Prostate gland (tissue), 2 donors: ENCODE measurements at regions not wholly inside any gene's neighbourhood (a gene's known extent, or its start where the extent isn't known, plus 50 kb on each side); places are given as distances from the start of the nearest gene placed in this dataset.

Source experiments
- DNase-seq: peaks from one replicate; pipeline ENCODE4 v3.0.0-alpha.2; 2019; ENCODE audit warnings: low spot score
- H3K27ac ChIP-seq, 2 donors: fragments of 200-600 bp; sonication (generic); 2 replicates each; pipeline ENCODE4 v1.5.1; 2017 to 2019
- H3K27me3 ChIP-seq: fragments of 200-600 bp; sonication (generic); replicated peaks from 2 replicates; pipeline ENCODE4 v1.5.1; 2019; ENCODE audit not compliant: insufficient read depth
- H3K36me3 ChIP-seq, 2 donors: fragments of 200-600 bp; sonication (generic); 1 replicate in 1 of 2; 2 replicates in 1 of 2; pipeline versions ENCODE4 v1.5.1 to v1.8.1; 2017 to 2019
- H3K4me1 ChIP-seq: fragments of 200-600 bp; sonication (generic); replicated peaks from 2 replicates; pipeline ENCODE4 v1.5.1; 2019
- H3K4me3 ChIP-seq, 2 donors: fragments of 200-600 bp; sonication (generic); 2 replicates each; pipeline ENCODE4 v1.5.1; 2017 to 2019
- H3K9me3 ChIP-seq: fragments of 200-600 bp; sonication (generic); 2 replicates; pipeline ENCODE4 v1.5.1; 2017
- POLR2A ChIP-seq: fragments of 450-650 bp; IDR thresholded peaks from one replicate; pipeline ENCODE4 v1.6.1; 2016; ENCODE audit warnings: antibody characterized with exemption, mild to moderate bottlenecking
- POLR2AphosphoS5 ChIP-seq: sonication (generic); formaldehyde crosslinking; IDR thresholded peaks from one replicate; pipeline ENCODE4 v1.6.1; 2017; ENCODE audit warnings: antibody characterized with exemption
- WGBS: methylation state at CpG from one replicate; pipeline ENCODE4 v1.1.5; 2018; 5-methylcytosine and 5-hydroxymethylcytosine counted together
- intact Hi-C: fragments of 100-400 bp; cut with DNase I; formaldehyde crosslinking; loops from one replicate; pipeline ENCODE4 v1.14.2; 2022
- TF ChIP-seq, protein P1 (sequence below), 4 experiments: fragments of 200-600 bp in 2 of 4; fragments of 450-650 bp in 2 of 4; sonication (generic) in 2 of 4; IDR thresholded peaks; 1 replicate in 3 of 4; 2 replicates in 1 of 4; pipeline ENCODE4 v1.5.1; 2016 to 2019; ENCODE audit warnings: antibody characterized with exemption in 4 of 4, mild to moderate bottlenecking in 2 of 4, moderate library complexity in 2 of 4

DNA sequence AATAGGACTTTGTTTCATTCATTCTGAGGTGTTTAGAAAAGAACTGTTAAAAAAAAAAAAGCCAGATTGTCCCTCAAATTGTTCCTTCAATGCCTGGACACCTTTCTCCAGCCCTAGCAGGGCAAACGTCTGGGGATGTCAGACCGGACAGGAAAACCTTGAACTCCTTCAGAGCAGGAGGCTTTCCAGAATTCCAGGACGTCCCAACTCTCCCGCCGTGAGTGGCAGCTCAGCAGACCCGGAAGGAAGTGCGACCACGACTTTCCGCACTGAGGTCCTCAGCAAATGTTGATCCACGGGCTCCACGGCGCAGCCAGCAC, 139.1 kb downstream of the DLL1 start:
- intact Hi-C loops = no loop called here
- Histone ChIP-seq H3K9me3 (no peaks in the 10 kb centered on the region), H3K4me3 (no peak overlapping the region), H3K27ac (peak overlapping the region; percentile 43 to 76), H3K36me3 (no peaks in the 10 kb centered on the region), H3K4me1 (peaks cover 8% of the 10 kb centered on the region), H3K27me3 (no peaks in the 10 kb centered on the region)
- no peak for DNase-seq
- 75% methylated on average over 12 of the region's 12 CpGs for WGBS
- TF ChIP-seq, protein P1, sequence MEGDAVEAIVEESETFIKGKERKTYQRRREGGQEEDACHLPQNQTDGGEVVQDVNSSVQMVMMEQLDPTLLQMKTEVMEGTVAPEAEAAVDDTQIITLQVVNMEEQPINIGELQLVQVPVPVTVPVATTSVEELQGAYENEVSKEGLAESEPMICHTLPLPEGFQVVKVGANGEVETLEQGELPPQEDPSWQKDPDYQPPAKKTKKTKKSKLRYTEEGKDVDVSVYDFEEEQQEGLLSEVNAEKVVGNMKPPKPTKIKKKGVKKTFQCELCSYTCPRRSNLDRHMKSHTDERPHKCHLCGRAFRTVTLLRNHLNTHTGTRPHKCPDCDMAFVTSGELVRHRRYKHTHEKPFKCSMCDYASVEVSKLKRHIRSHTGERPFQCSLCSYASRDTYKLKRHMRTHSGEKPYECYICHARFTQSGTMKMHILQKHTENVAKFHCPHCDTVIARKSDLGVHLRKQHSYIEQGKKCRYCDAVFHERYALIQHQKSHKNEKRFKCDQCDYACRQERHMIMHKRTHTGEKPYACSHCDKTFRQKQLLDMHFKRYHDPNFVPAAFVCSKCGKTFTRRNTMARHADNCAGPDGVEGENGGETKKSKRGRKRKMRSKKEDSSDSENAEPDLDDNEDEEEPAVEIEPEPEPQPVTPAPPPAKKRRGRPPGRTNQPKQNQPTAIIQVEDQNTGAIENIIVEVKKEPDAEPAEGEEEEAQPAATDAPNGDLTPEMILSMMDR (IDR thresholded peaks at IDR 0.05) = no peak
- TF ChIP-seq POLR2A (no peak), POLR2AphosphoS5 (no peak)

DNA sequence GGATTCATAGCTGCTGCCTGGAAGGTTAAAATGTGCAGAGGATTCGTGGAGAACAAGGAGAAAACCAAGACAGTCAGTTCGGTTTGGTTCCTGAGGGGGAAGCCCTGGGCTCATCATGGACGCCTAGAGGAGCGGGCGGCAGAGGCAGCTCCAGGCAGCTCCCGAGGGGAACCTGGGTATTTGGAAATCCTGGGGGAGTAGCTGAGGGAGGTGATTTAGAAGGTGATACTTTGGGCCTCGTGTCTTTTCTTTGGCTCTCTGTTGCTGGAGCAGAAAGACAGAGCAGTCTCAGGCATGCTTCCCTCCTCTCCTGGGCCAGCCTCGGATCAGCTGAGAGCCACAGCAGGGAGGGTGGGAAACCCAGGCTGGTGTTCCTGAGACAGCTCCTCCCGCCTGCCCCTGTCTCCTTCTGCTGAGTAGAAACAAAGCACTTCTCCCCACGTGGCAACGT, 139.5 kb downstream of the DLL1 start:
- Histone ChIP-seq H3K27ac (no peak overlapping the region), H3K36me3 (no peaks in the 10 kb centered on the region), H3K27me3 (no peaks in the 10 kb centered on the region), H3K4me3 (no peak overlapping the region), H3K9me3 (no peaks in the 10 kb centered on the region), H3K4me1 (peaks cover 8% of the 10 kb centered on the region)
- intact Hi-C loops = no loop called here
- DNase-seq = no peak
- WGBS = 54% methylated on average over 11 of the region's 11 CpGs
- no peak for TF ChIP-seq POLR2A
- TF ChIP-seq, protein P1 (IDR thresholded peaks at IDR 0.05) = no peak
- TF ChIP-seq POLR2AphosphoS5 = no peak

DNA sequence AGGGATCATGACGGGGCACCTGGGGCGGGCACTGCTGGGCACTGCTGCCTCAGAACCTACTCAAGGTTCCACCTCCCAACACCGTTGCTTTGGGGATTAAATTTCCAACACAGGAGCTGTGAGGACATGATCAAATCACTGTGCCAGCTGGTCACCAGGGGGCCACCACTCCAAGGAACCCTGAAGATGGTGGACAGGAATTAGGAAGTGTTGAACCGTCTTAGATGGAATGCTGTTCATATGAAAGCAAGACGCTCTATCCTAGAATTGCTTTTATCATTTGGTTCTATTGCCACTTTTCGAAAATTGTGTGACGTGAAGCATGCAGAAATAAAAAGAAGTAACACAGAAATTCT, 140.3 kb downstream of the DLL1 start:
- Histone ChIP-seq H3K4me1 (peaks cover 8% of the 10 kb centered on the region), H3K4me3 (no peak overlapping the region), H3K27me3 (no peaks in the 10 kb centered on the region), H3K9me3 (no peaks in the 10 kb centered on the region), H3K36me3 (no peaks in the 10 kb centered on the region), H3K27ac (no peak overlapping the region)
- intact Hi-C loops = no loop called here
- TF ChIP-seq, protein P1 (IDR thresholded peaks at IDR 0.05) = no peak
- TF ChIP-seq POLR2AphosphoS5 (no peak), POLR2A (no peak)
- WGBS = 74% methylated on average over 7 of the region's 7 CpGs
- DNase-seq = no peak

DNA sequence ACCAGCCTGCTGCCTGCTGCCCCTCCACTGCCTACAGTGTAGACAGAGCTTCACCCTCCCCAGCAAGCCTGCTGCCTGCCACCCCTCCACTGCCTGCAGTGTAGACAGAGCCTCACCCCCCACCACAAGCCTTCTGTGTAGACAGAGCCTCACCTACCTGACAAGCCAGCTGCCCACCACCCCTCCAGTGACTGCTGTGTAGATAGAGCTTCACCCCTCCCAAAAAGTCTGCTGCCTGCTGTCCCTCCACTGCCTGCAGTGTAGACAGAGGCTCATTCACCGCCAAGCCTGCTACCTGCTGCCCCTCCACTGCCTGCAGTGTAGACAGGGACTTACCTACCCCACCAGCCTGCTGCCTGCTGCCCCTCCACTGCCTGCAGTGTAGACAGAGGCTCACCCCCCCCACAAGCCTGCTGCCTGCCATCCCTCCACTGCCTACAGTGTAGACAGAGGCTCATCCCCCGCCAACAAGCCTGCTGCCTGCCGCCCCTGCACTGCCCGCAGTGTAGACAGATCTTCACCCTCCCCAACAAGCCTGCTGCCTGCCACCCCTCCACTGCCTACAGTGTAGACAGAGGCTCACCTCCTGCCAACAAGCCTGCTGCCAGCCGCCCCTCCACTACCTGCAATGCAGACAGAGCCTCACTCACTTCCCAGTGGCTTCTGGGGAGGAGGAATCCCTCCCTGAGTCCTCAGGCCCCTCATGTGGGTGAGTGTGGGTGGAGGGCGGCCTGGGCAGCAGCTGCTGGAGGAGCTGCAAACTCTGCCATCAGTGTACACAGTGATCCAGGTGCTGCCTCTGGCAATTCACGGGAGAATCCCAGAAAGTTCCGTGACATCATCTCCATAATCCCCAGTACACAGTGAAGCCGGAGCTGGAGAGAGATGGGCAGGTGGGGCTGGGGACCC, 140.9 kb downstream of the DLL1 start:
- H3K9me3 ChIP-seq = no peaks in the 10 kb centered on the region
- intact Hi-C loops = no loop called here
- H3K4me1 ChIP-seq = peaks cover 8% of the 10 kb centered on the region
- 92% methylated on average over 7 of the region's 9 CpGs for WGBS
- TF ChIP-seq POLR2AphosphoS5 (no peak), POLR2A (no peak)
- TF ChIP-seq, protein P1 (IDR thresholded peaks at IDR 0.05) = no peak
- no peak overlapping the region for H3K4me3 ChIP-seq
- no peaks in the 10 kb centered on the region for H3K36me3 ChIP-seq
- no peaks in the 10 kb centered on the region for H3K27me3 ChIP-seq
- DNase-seq = no peak
- H3K27ac ChIP-seq = no peak overlapping the region
